Activated CD8-positive, alpha-beta memory T cell treated with anti-CD3 and anti-CD28 coated beads for 36 hours (primary cell): ENCODE measurements at regions not wholly inside any gene's neighbourhood (a gene's known extent, or its start where the extent isn't known, plus 50 kb on each side); places are given as distances from the start of the nearest gene placed in this dataset.

Source experiments
- CTCF ChIA-PET: fragments of 350-600 bp; sonication (Branson Sonifier 250); formaldehyde crosslinking; loops from one replicate; lab custom pipeline; 2021; ENCODE audit warnings: antibody characterized with exemption; lab: Charles Lee
- POLR2A ChIA-PET: fragments of 350-600 bp; sonication (Branson Sonifier 250); formaldehyde crosslinking; loops from one replicate; lab custom pipeline; 2021; ENCODE audit warnings: antibody characterized with exemption; lab: Charles Lee

- POLR2A ChIA-PET, result no interaction called here
Observed at GRCh38 chr15:46555547-46555946, 920.7 kb downstream of the SQOR start.

GRCh38 chr15:46556010-46556409 lies 921.2 kb downstream of the SQOR start:
- ChIA-PET POLR2A (no interaction called here), CTCF (no interaction called here)

More at GRCh38 chr15:46555547-46555946, 920.7 kb downstream of the SQOR start:
- CTCF ChIA-PET, result no interaction called here

GRCh38 chr15:46556559-46557379 lies 921.9 kb downstream of the SQOR start:
- ChIA-PET POLR2A (no interaction called here), CTCF (no interaction called here)

- POLR2A ChIA-PET, result no interaction called here
Observed at GRCh38 chr15:46567968-46568367, 933.1 kb downstream of the SQOR start.

GRCh38 chr15:46569781-46570180 lies 935.0 kb downstream of the SQOR start:
- ChIA-PET POLR2A (no interaction called here), CTCF (no interaction called here)

More at GRCh38 chr15:46567968-46568367, 933.1 kb downstream of the SQOR start:
- CTCF ChIA-PET, result no interaction called here

- ChIA-PET CTCF (no interaction called here), POLR2A (no interaction called here)
Observed at GRCh38 chr15:46576646-46577395, 942.0 kb downstream of the SQOR start.

- CTCF ChIA-PET, result no interaction called here
- POLR2A ChIA-PET, result no interaction called here
Observed at GRCh38 chr15:46577767-46578166, 942.9 kb downstream of the SQOR start.

GRCh38 chr15:46580487-46580886 lies 945.7 kb downstream of the SQOR start:
- CTCF ChIA-PET, result no interaction called here

GRCh38 chr15:46580924-46581323 lies 946.1 kb downstream of the SQOR start:
- CTCF ChIA-PET, result no interaction called here
- POLR2A ChIA-PET, result no interaction called here

More at GRCh38 chr15:46580487-46580886, 945.7 kb downstream of the SQOR start:
- POLR2A ChIA-PET, result no interaction called here

- ChIA-PET CTCF (no interaction called here), POLR2A (no interaction called here)
Observed at GRCh38 chr15:46589088-46589487, 954.3 kb downstream of the SQOR start.

- CTCF ChIA-PET, result no interaction called here
- POLR2A ChIA-PET, result no interaction called here
Observed at GRCh38 chr15:46591462-46591861, 956.6 kb downstream of the SQOR start.

GRCh38 chr15:46595016-46595415 lies 960.2 kb downstream of the SQOR start:
- ChIA-PET POLR2A (no interaction called here), CTCF (no interaction called here)

GRCh38 chr15:46607077-46607476 lies 972.2 kb downstream of the SQOR start:
- POLR2A ChIA-PET, result no interaction called here
- CTCF ChIA-PET, result no interaction called here

- POLR2A ChIA-PET, result no interaction called here
- CTCF ChIA-PET, result no interaction called here
Observed at GRCh38 chr15:46616033-46616432, 981.2 kb downstream of the SQOR start.

GRCh38 chr15:46617507-46617906 lies 982.7 kb downstream of the SQOR start:
- ChIA-PET CTCF (no interaction called here), POLR2A (no interaction called here)

GRCh38 chr15:46618984-46619383 lies 984.2 kb downstream of the SQOR start:
- POLR2A ChIA-PET, result no interaction called here
- CTCF ChIA-PET, result no interaction called here

GRCh38 chr15:46620392-46621013 lies 985.7 kb downstream of the SQOR start:
- ChIA-PET POLR2A (no interaction called here), CTCF (no interaction called here)

- CTCF ChIA-PET, result no interaction called here
- POLR2A ChIA-PET, result no interaction called here
Observed at GRCh38 chr15:46622851-46623250, 988.0 kb downstream of the SQOR start.

- POLR2A ChIA-PET, result no interaction called here
- CTCF ChIA-PET, result no interaction called here
Observed at GRCh38 chr15:46636206-46636605, 1001.4 kb downstream of the SQOR start.
